Suprapubic skin (tissue), 4 donors: ENCODE measurements at regions not wholly inside any gene's neighbourhood (a gene's known extent, or its start where the extent isn't known, plus 50 kb on each side); places are given as distances from the start of the nearest gene placed in this dataset.

Experiments
- POLR2A ChIP-seq, 2 donors: fragments of 450-650 bp; IDR thresholded peaks; one replicate each; pipeline ENCODE4 v1.6.1; 2017; ENCODE audit warnings: antibody characterized with exemption in 2 of 2, mild to moderate bottlenecking in 2 of 2, moderate library complexity in 2 of 2
- POLR2AphosphoS5 ChIP-seq, 3 donors: sonication (generic); formaldehyde crosslinking; IDR thresholded peaks; one replicate each; pipeline ENCODE4 v1.6.1; 2017; ENCODE audit warnings: antibody characterized with exemption in 3 of 3
- TF ChIP-seq, protein P1 (sequence below), 2 donors: fragments of 200-600 bp in 1 of 2; fragments of 450-650 bp in 1 of 2; sonication (generic) in 1 of 2; IDR thresholded peaks; one replicate each; pipeline ENCODE4 v1.5.1; 2016 to 2019; ENCODE audit warnings: antibody characterized with exemption in 2 of 2, mild to moderate bottlenecking in 1 of 2, moderate library complexity in 1 of 2

DNA sequence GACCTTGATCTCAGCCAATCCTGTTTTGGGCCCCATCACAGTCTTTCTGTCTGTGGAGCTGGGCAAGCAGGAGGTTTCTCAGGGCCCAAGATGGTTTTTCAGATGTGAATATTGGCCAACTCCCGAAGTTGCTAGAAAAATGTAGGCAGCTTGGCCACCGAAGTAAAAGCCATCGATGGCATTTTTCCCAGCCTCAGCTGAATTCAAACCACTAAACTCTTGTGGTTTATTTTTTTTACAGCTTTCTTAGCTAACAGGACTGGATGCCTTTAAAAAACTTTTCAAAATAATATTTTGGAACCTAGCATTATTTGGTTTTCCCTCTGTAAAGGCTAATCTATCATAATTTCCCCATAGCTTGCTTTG, 102.5 kb upstream of the ERCC6L2 start:
- no peak for TF ChIP-seq POLR2AphosphoS5 (IDR thresholded peaks at IDR 0.05)
- TF ChIP-seq, protein P1, sequence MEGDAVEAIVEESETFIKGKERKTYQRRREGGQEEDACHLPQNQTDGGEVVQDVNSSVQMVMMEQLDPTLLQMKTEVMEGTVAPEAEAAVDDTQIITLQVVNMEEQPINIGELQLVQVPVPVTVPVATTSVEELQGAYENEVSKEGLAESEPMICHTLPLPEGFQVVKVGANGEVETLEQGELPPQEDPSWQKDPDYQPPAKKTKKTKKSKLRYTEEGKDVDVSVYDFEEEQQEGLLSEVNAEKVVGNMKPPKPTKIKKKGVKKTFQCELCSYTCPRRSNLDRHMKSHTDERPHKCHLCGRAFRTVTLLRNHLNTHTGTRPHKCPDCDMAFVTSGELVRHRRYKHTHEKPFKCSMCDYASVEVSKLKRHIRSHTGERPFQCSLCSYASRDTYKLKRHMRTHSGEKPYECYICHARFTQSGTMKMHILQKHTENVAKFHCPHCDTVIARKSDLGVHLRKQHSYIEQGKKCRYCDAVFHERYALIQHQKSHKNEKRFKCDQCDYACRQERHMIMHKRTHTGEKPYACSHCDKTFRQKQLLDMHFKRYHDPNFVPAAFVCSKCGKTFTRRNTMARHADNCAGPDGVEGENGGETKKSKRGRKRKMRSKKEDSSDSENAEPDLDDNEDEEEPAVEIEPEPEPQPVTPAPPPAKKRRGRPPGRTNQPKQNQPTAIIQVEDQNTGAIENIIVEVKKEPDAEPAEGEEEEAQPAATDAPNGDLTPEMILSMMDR (IDR thresholded peaks at IDR 0.05) = no peak
- no peak for TF ChIP-seq POLR2A (IDR thresholded peaks at IDR 0.05)
